CD14-positive monocyte (primary cell): ENCODE measurements at regions not wholly inside any gene's neighbourhood (a gene's known extent, or its start where the extent isn't known, plus 50 kb on each side); places are given as distances from the start of the nearest gene placed in this dataset.

Source experiments
- DNase-seq, 3 donors: peaks; one replicate each; pipeline ENCODE4 v3.0.0-alpha.2; 2011 to 2022
- H2AFZ ChIP-seq: 2 replicates; pipeline ENCODE4 v1.6.0; 2012; ENCODE audit warnings: mild to moderate bottlenecking, low read depth, low read length, inconsistent platforms; ENCODE audit not compliant: insufficient read depth, poor library complexity, severe bottlenecking
- H3K27ac ChIP-seq, 2 donors: 1 replicate in 1 of 2; 2 replicates in 1 of 2; pipeline ENCODE4 v1.5.1; 2012 to 2013; ENCODE audit warnings: low read length in 2 of 2, control low read depth in 1 of 2, inconsistent platforms in 1 of 2, low read depth in 1 of 2, mild to moderate bottlenecking in 1 of 2
- H3K27me3 ChIP-seq, 2 donors: one replicate each; pipeline versions ENCODE4 v1.6.0 to v1.6.1; 2011 to 2013; ENCODE audit warnings: low read length in 2 of 2; ENCODE audit not compliant: control insufficient read depth in 2 of 2, insufficient read depth in 2 of 2
- H3K36me3 ChIP-seq, 2 donors: replicated peaks in 1 of 2; 1 replicate in 1 of 2; 2 replicates in 1 of 2; pipeline versions ENCODE4 v1.5.1 to v1.6.1; 2012 to 2013; ENCODE audit warnings: low read length in 2 of 2, control low read depth in 1 of 2, inconsistent platforms in 1 of 2, mild to moderate bottlenecking in 1 of 2; ENCODE audit not compliant: insufficient read depth in 2 of 2, control insufficient read depth in 1 of 2
- H3K4me1 ChIP-seq, 2 donors: 1 replicate in 1 of 2; 2 replicates in 1 of 2; pipeline versions ENCODE4 v1.5.1 to v1.6.1; 2012 to 2013; ENCODE audit warnings: low read length in 2 of 2, control low read depth in 1 of 2, inconsistent platforms in 1 of 2, mild to moderate bottlenecking in 1 of 2, moderate library complexity in 1 of 2; ENCODE audit not compliant: insufficient read depth in 2 of 2, control insufficient read depth in 1 of 2
- H3K4me2 ChIP-seq: replicated peaks from 2 replicates; pipeline ENCODE3; 2012; ENCODE audit warnings: low read length, moderate library complexity, mild to moderate bottlenecking; ENCODE audit not compliant: poor library complexity, severe bottlenecking; ENCODE audit errors: extremely low read depth
- H3K4me3 ChIP-seq, 3 experiments: fragments of 200-600 bp in 1 of 3; sonication (generic) in 1 of 3; replicated peaks in 1 of 3; 1 replicate in 2 of 3; 2 replicates in 1 of 3; pipeline ENCODE4 v1.5.1; 2011 to 2013; ENCODE audit warnings: low read length in 3 of 3, mild to moderate bottlenecking in 3 of 3, control low read depth in 2 of 3, low read depth in 2 of 3, inconsistent platforms in 1 of 3, moderate library complexity in 1 of 3
- H3K79me2 ChIP-seq: 2 replicates; pipeline ENCODE4 v1.6.0; 2012; ENCODE audit warnings: mild to moderate bottlenecking, control low read depth, inconsistent platforms, low read length, moderate library complexity; ENCODE audit not compliant: insufficient read depth
- H3K9ac ChIP-seq: 2 replicates; pipeline ENCODE4 v1.6.0; 2017; ENCODE audit warnings: low read length, mild to moderate bottlenecking; ENCODE audit not compliant: insufficient read depth, poor library complexity, severe bottlenecking
- H3K9me3 ChIP-seq, 2 donors: replicated peaks in 1 of 2; 1 replicate in 1 of 2; 2 replicates in 1 of 2; pipeline versions ENCODE4 v1.5.1 to v1.6.1; 2012 to 2013; ENCODE audit warnings: low read length in 2 of 2, control low read depth in 1 of 2; ENCODE audit not compliant: control insufficient read depth in 1 of 2, insufficient read depth in 1 of 2
- H4K20me1 ChIP-seq: 2 replicates; pipeline ENCODE4 v1.6.0; 2012; ENCODE audit warnings: mild to moderate bottlenecking, low read length, control low read depth, moderate library complexity; ENCODE audit not compliant: insufficient read depth
- H3K27ac Mint-ChIP-seq, 7 donors: one replicate each; pipeline ENCODE4 v1.8.0; 2020; ENCODE audit warnings: mild to moderate bottlenecking in 7 of 7, mixed read lengths in 7 of 7, moderate library complexity in 6 of 7, inconsistent platforms in 2 of 7
- H3K27me3 Mint-ChIP-seq, 3 donors: one replicate each; pipeline ENCODE4 v1.8.0; 2021 to 2022; ENCODE audit warnings: low read depth in 3 of 3, mild to moderate bottlenecking in 3 of 3, mixed read lengths in 3 of 3, moderate library complexity in 3 of 3, inconsistent platforms in 1 of 3
- H3K36me3 Mint-ChIP-seq, 2 donors: one replicate each; pipeline ENCODE4 v1.8.0; 2020; ENCODE audit warnings: mixed read lengths in 2 of 2, inconsistent platforms in 1 of 2, mild to moderate bottlenecking in 1 of 2
- H3K4me1 Mint-ChIP-seq: one replicate; pipeline ENCODE4 v1.8.0; 2020; ENCODE audit warnings: mild to moderate bottlenecking, mixed read lengths
- H3K4me3 Mint-ChIP-seq, 2 donors: one replicate each; pipeline ENCODE4 v1.8.0; 2020; ENCODE audit warnings: mild to moderate bottlenecking in 2 of 2, mixed read lengths in 2 of 2, moderate library complexity in 1 of 2
- H3K9me3 Mint-ChIP-seq, 7 donors: one replicate each; pipeline ENCODE4 v1.8.0; 2020 to 2022; ENCODE audit warnings: mixed read lengths in 7 of 7, mild to moderate bottlenecking in 6 of 7, moderate library complexity in 6 of 7, inconsistent platforms in 2 of 7
- CTCF ChIP-seq: fragments of 200-600 bp; IDR thresholded peaks from one replicate; pipeline ENCODE4 v1.8.0; 2022; ENCODE audit warnings: antibody characterized with exemption, mild to moderate bottlenecking
- WGBS: methylation state at CpG from one replicate; pipeline ENCODE4 v1.1.5; 2013; ENCODE audit warnings: missing lambda C conversion rate; ENCODE audit not compliant: insufficient coverage; 5-methylcytosine and 5-hydroxymethylcytosine counted together
- intact Hi-C, 2 donors: fragments of 100-400 bp; cut with micrococcal nuclease; formaldehyde crosslinking; loops; one replicate each; pipeline versions ENCODE4 v1.15.0 to v1.15.1; 2023

- WGBS, result 93% methylated on average over 3 of the region's 4 CpGs
- H3K4me1 Mint-ChIP-seq, result no peaks in the 10 kb centered on the region
- H3K4me3 Mint-ChIP-seq, result no peak overlapping the region
- no peak for DNase-seq
- intact Hi-C loops, result no loop called here
- no peaks in the 10 kb centered on the region for H3K9me3 ChIP-seq
- no peaks in the 10 kb centered on the region for H4K20me1 ChIP-seq
- no peak overlapping the region for H3K27ac Mint-ChIP-seq
- H3K9ac ChIP-seq, result no peak overlapping the region
- no peaks in the 10 kb centered on the region for H3K4me1 ChIP-seq
- H3K9me3 Mint-ChIP-seq, result peaks cover 0 to 2% (median 0%) of the 10 kb centered on the region in 7 donors
- no peaks in the 10 kb centered on the region for H3K27me3 ChIP-seq
- no peaks in the 10 kb centered on the region for H3K36me3 ChIP-seq
- no peak overlapping the region for H3K4me3 ChIP-seq
- H3K79me2 ChIP-seq, result no peaks in the 10 kb centered on the region
- no peak overlapping the region for H2AFZ ChIP-seq
- no peak overlapping the region for H3K27ac ChIP-seq
- H3K4me2 ChIP-seq, result no peak overlapping the region
- no peaks in the 10 kb centered on the region for H3K36me3 Mint-ChIP-seq
- no peaks in the 10 kb centered on the region for H3K27me3 Mint-ChIP-seq
- no peak for TF ChIP-seq CTCF
Measured at GRCh38 chr12:19003987-19004619, 125.4 kb upstream of the PLEKHA5 start.

- no peaks in the 10 kb centered on the region for H3K27me3 Mint-ChIP-seq
- no peak for TF ChIP-seq CTCF
- no peaks in the 10 kb centered on the region for H3K4me1 Mint-ChIP-seq
- H3K4me2 ChIP-seq, result no peak overlapping the region
- no peak overlapping the region for H2AFZ ChIP-seq
- no peak for DNase-seq
- H3K27me3 ChIP-seq, result no peaks in the 10 kb centered on the region
- no peaks in the 10 kb centered on the region for H3K36me3 Mint-ChIP-seq
- H3K9me3 ChIP-seq, result peaks cover 0 to 3% of the 10 kb centered on the region in 2 donors
- WGBS, result 100% methylated on average over 1 of the region's 4 CpGs
- no peaks in the 10 kb centered on the region for H3K36me3 ChIP-seq
- no peak overlapping the region for H3K4me3 ChIP-seq
- no peaks in the 10 kb centered on the region for H4K20me1 ChIP-seq
- peaks cover 0 to 6% (median 2%) of the 10 kb centered on the region in 7 donors for H3K9me3 Mint-ChIP-seq
- H3K27ac Mint-ChIP-seq, result no peak overlapping the region
- no peaks in the 10 kb centered on the region for H3K4me1 ChIP-seq
- H3K79me2 ChIP-seq, result no peaks in the 10 kb centered on the region
- H3K4me3 Mint-ChIP-seq, result no peak overlapping the region
- intact Hi-C loops, result no loop called here
- H3K9ac ChIP-seq, result no peak overlapping the region
- no peak overlapping the region for H3K27ac ChIP-seq
Measured at GRCh38 chr12:19005257-19005801, 124.2 kb upstream of the PLEKHA5 start.
